SK-N-SH (cell line): ENCODE measurements at regions not wholly inside any gene's neighbourhood (a gene's known extent, or its start where the extent isn't known, plus 50 kb on each side); places are given as distances from the start of the nearest gene placed in this dataset.

Experiments
- CTCF ChIA-PET: fragments of 300-600, 350-600 bp; formaldehyde crosslinking; extraction: SDS; loops from one replicate; lab custom pipeline; 2021; lab: Yijun Ruan, JAX
- POLR2A ChIA-PET: fragments of 350-600 bp; sonication (Branson Sonifier 250); formaldehyde crosslinking; extraction: SDS; loops from one replicate; lab custom pipeline; 2020; ENCODE audit warnings: antibody characterized with exemption, inconsistent platforms; lab: Yijun Ruan, JAX
- DNase-seq: peaks from one replicate; pipeline ENCODE4 v3.0.0; 2012
- H2AFZ ChIP-seq: fragments of 200-600 bp; sonication (generic); 2 replicates; pipeline ENCODE4 v1.8.1; 2016; ENCODE audit warnings: antibody characterized with exemption, mild to moderate bottlenecking, low read depth
- H3F3A ChIP-seq: fragments of 200-600 bp; sonication (generic); replicated peaks from 2 replicates; pipeline ENCODE3; 2016; ENCODE audit warnings: antibody characterized with exemption, mild to moderate bottlenecking; ENCODE audit not compliant: insufficient read depth
- H3K27ac ChIP-seq, 2 experiments: fragments of 200-500 bp in 1 of 2; fragments of 200-600 bp in 1 of 2; sonication (Bioruptor generic) in 1 of 2; sonication (generic), shearing (Covaris generic) in 1 of 2; 2 replicates each; pipeline versions ENCODE4 v1.5.1 to v1.6.1; 2014 to 2016; ENCODE audit warnings: low read depth in 2 of 2, inconsistent platforms in 1 of 2, low read length in 1 of 2, mild to moderate bottlenecking in 1 of 2, mixed read lengths in 1 of 2
- H3K27me3 ChIP-seq: fragments of 200-600 bp; sonication (generic), shearing (Covaris generic); 2 replicates; pipeline ENCODE4 v1.6.1; 2016; ENCODE audit warnings: mixed run types; ENCODE audit not compliant: insufficient read depth
- H3K36me3 ChIP-seq, 2 experiments: fragments of 200-500 bp in 1 of 2; fragments of 200-600 bp in 1 of 2; sonication (Bioruptor generic) in 1 of 2; sonication (generic) in 1 of 2; replicated peaks in 1 of 2; 2 replicates each; pipeline versions ENCODE3 to v1.5.1; 2014 to 2016; ENCODE audit warnings: low read length in 1 of 2, mild to moderate bottlenecking in 1 of 2; ENCODE audit not compliant: insufficient read depth in 2 of 2, control insufficient read depth in 1 of 2
- H3K4me1 ChIP-seq, 2 experiments: fragments of 200-500 bp in 1 of 2; fragments of 200-600 bp in 1 of 2; sonication (Bioruptor generic) in 1 of 2; sonication (generic), shearing (Covaris generic) in 1 of 2; 2 replicates each; pipeline versions ENCODE4 v1.5.1 to v1.6.1; 2014 to 2016; ENCODE audit warnings: low read depth in 1 of 2, low read length in 1 of 2, mixed run types in 1 of 2; ENCODE audit not compliant: insufficient read depth in 2 of 2, control insufficient read depth in 1 of 2
- H3K4me2 ChIP-seq: fragments of 200-600 bp; sonication (generic), shearing (Covaris generic); 2 replicates; pipeline ENCODE4 v1.6.1; 2017; ENCODE audit warnings: mixed run types
- H3K4me3 ChIP-seq, 2 experiments: fragments of 200-500 bp in 1 of 2; fragments of 200-600 bp in 1 of 2; sonication (Bioruptor generic) in 1 of 2; sonication (generic), shearing (Covaris generic) in 1 of 2; 2 replicates each; pipeline versions ENCODE4 v1.5.1 to v1.8.1; 2014 to 2016; ENCODE audit warnings: low read depth in 2 of 2, inconsistent platforms in 1 of 2, low read length in 1 of 2, mild to moderate bottlenecking in 1 of 2, mixed read lengths in 1 of 2, moderate library complexity in 1 of 2
- H3K79me2 ChIP-seq: fragments of 200-600 bp; sonication (generic); 2 replicates; pipeline ENCODE4 v1.8.1; 2017; ENCODE audit warnings: mild to moderate bottlenecking; ENCODE audit not compliant: insufficient read depth
- H3K9ac ChIP-seq: fragments of 200-600 bp; sonication (generic); 2 replicates; pipeline ENCODE4 v1.6.1; 2017; ENCODE audit warnings: mixed run types
- H3K9me2 ChIP-seq: fragments of 200-600 bp; sonication (generic); 2 replicates; pipeline ENCODE4 v1.6.1; 2017; ENCODE audit warnings: mixed run types
- H3K9me3 ChIP-seq: fragments of 200-600 bp; sonication (generic); 2 replicates; pipeline ENCODE4 v1.6.1; 2017; ENCODE audit warnings: mixed run types, mild to moderate bottlenecking, moderate library complexity
- H4K20me1 ChIP-seq: fragments of 200-600 bp; sonication (generic); 2 replicates; pipeline ENCODE4 v1.6.1; 2017; ENCODE audit warnings: mild to moderate bottlenecking, mixed run types; ENCODE audit not compliant: insufficient read depth
- ELF1 ChIP-seq: IDR thresholded peaks from 2 replicates; pipeline ENCODE4 v1.4.0; 2012
- EP300 ChIP-seq, 2 experiments: IDR thresholded peaks; 2 replicates each; pipeline versions ENCODE4 v1.4.0 to v1.6.1; 2012; ENCODE audit warnings: borderline replicate concordance in 1 of 2, low read depth in 1 of 2, low read length in 1 of 2
- FOSL2 ChIP-seq: IDR thresholded peaks from 2 replicates; pipeline ENCODE4 v1.4.0; 2012; ENCODE audit warnings: low read depth, mild to moderate bottlenecking, moderate library complexity, borderline replicate concordance
- FOXM1 ChIP-seq: IDR thresholded peaks from 2 replicates; pipeline ENCODE4 v1.4.0; 2012; ENCODE audit warnings: low read depth, mild to moderate bottlenecking
- GATA2 ChIP-seq: sonication (generic); formaldehyde crosslinking; IDR thresholded peaks from 2 replicates; pipeline ENCODE4 v1.5.0; 2020; ENCODE audit warnings: mild to moderate bottlenecking, missing genetic modification reagents
- JUND ChIP-seq: IDR thresholded peaks from 2 replicates; pipeline ENCODE4 v1.4.0; 2012
- MEF2A ChIP-seq: IDR thresholded peaks from 2 replicates; pipeline ENCODE4 v1.4.0; 2012; ENCODE audit warnings: low read depth, borderline replicate concordance
- NFIC ChIP-seq: IDR thresholded peaks from 2 replicates; pipeline ENCODE4 v1.4.0; 2012; ENCODE audit warnings: borderline replicate concordance
- NRF1 ChIP-seq: IDR thresholded peaks from 2 replicates; pipeline ENCODE4 v1.6.1; 2012; ENCODE audit warnings: low read depth, mild to moderate bottlenecking, low read length
- POLR2AphosphoS5 ChIP-seq: IDR thresholded peaks from 2 replicates; pipeline ENCODE4 v1.6.1; 2012; ENCODE audit warnings: low read depth, low read length
- RAD21 ChIP-seq: IDR thresholded peaks from 2 replicates; pipeline ENCODE4 v1.6.1; 2012; ENCODE audit warnings: mild to moderate bottlenecking, low read length
- RFX5 ChIP-seq: IDR thresholded peaks from 2 replicates; pipeline ENCODE4 v1.6.1; 2012; ENCODE audit warnings: mild to moderate bottlenecking, improper control_type of control experiment, low read length
- RXRA ChIP-seq: IDR thresholded peaks from 2 replicates; pipeline ENCODE4 v1.4.0; 2012; ENCODE audit warnings: low read depth, mild to moderate bottlenecking, borderline replicate concordance
- TAF1 ChIP-seq: IDR thresholded peaks from 2 replicates; pipeline ENCODE4 v1.6.1; 2012; ENCODE audit warnings: low read depth, mild to moderate bottlenecking, low read length, moderate library complexity, borderline replicate concordance
- TCF12 ChIP-seq: IDR thresholded peaks from 2 replicates; pipeline ENCODE4 v1.4.0; 2012
- TEAD4 ChIP-seq: IDR thresholded peaks from 2 replicates; pipeline ENCODE4 v1.4.0; 2012; ENCODE audit warnings: mild to moderate bottlenecking, borderline replicate concordance; ENCODE audit not compliant: insufficient read depth
- WGBS: methylation state at CpG from one replicate; pipeline ENCODE4 v1.1.6; 2017; ENCODE audit warnings: low lambda C conversion rate; 5-methylcytosine and 5-hydroxymethylcytosine counted together
- TF ChIP-seq, protein P1 (sequence below): IDR thresholded peaks from 2 replicates; pipeline ENCODE4 v1.4.0; 2012; ENCODE audit warnings: low read depth
- TF ChIP-seq, protein P2 (sequence below): IDR thresholded peaks from 2 replicates; pipeline ENCODE4; 2012
- TF ChIP-seq, protein P3 (sequence below): IDR thresholded peaks from 2 replicates; pipeline ENCODE4 v1.4.0; 2012; ENCODE audit warnings: low read depth, borderline replicate concordance

- Histone ChIP-seq H3K36me3 (no peaks in the 10 kb centered on the region), H3K9ac (no peak overlapping the region), H3K27ac (no peak overlapping the region), H3K9me3 (no peaks in the 10 kb centered on the region), H3F3A (peaks cover 25% of the 10 kb centered on the region), H3K4me2 (no peak overlapping the region), H3K79me2 (no peaks in the 10 kb centered on the region), H3K4me1 (peaks cover 0 to 28% of the 10 kb centered on the region in 2 experiments; a peak in 3 of 4 replicates), H3K27me3 (no peaks in the 10 kb centered on the region), H3K4me3 (no peak overlapping the region), H4K20me1 (no peaks in the 10 kb centered on the region), H3K9me2 (no peaks in the 10 kb centered on the region), H2AFZ (no peak overlapping the region)
- WGBS: 86% methylated on average over 2 of the region's 2 CpGs
- no peak for DNase-seq
- ChIA-PET CTCF (no interaction called here), POLR2A (no interaction called here)
- TF ChIP-seq RFX5 (no peak), MEF2A (no peak)
Measured at GRCh38 chr15:36365963-36366362, 213.5 kb upstream of the CDIN1 start.

GRCh38 chr15:36370051-36370730, 209.2 kb upstream of the CDIN1 start:
- 35% methylated on average over 3 of the region's 3 CpGs for WGBS
- ChIA-PET CTCF (no interaction called here), POLR2A (no interaction called here)
- no peaks in the 10 kb centered on the region for H3K79me2 ChIP-seq
- peaks cover 0 to 16% of the 10 kb centered on the region in 2 experiments; a peak in 2 of 4 replicates for H3K4me1 ChIP-seq
- H3K27me3 ChIP-seq: no peaks in the 10 kb centered on the region
- peaks cover 28% of the 10 kb centered on the region for H3F3A ChIP-seq
- peak overlapping the region in 1 of 2 experiments; percentile 83; a peak in 3 of 4 replicates for H3K27ac ChIP-seq
- H2AFZ ChIP-seq: no peak overlapping the region
- no peaks in the 10 kb centered on the region for H3K9me2 ChIP-seq
- H3K9me3 ChIP-seq: no peaks in the 10 kb centered on the region
- DNase-seq: no peak
- no peaks in the 10 kb centered on the region for H4K20me1 ChIP-seq
- no peak overlapping the region for H3K9ac ChIP-seq
- H3K4me2 ChIP-seq: 0 out of 2 replicates have a peak overlapping the region, but pooled peaks have one; percentile 3
- no peaks in the 10 kb centered on the region for H3K36me3 ChIP-seq
- H3K4me3 ChIP-seq: no peak overlapping the region
- no peak for TF ChIP-seq GATA2 (CRISPR knock-in tag)

- Histone ChIP-seq H3K9me3 (no peaks in the 10 kb centered on the region), H3K27ac (peak overlapping the region in 1 of 2 experiments; percentile 83; a peak in 3 of 4 replicates), H3K36me3 (no peaks in the 10 kb centered on the region), H3K79me2 (no peaks in the 10 kb centered on the region), H3F3A (peaks cover 28% of the 10 kb centered on the region), H3K4me3 (no peak overlapping the region), H4K20me1 (no peaks in the 10 kb centered on the region), H3K27me3 (no peaks in the 10 kb centered on the region), H3K9ac (no peak overlapping the region; the same call in 1 of the 2 replicates), H3K4me2 (0 out of 2 replicates have a peak overlapping the region, but pooled peaks have one; percentile 3), H3K4me1 (peaks cover 0 to 16% of the 10 kb centered on the region in 2 experiments; a peak in 2 of 4 replicates), H2AFZ (no peak overlapping the region), H3K9me2 (no peaks in the 10 kb centered on the region)
- no peak for DNase-seq
- ChIA-PET POLR2A (no interaction called here), CTCF (no interaction called here)
- TF ChIP-seq FOXM1 (peak; percentile 85), GATA2 (CRISPR knock-in tag) (no peak), TAF1 (no peak), MEF2A (peak; percentile 77), ELF1 (peak; percentile 22; the same call in 1 of the 2 replicates), FOSL2 (peak; percentile 90), NFIC (peak; percentile 75), RFX5 (no peak), RXRA (peak; percentile 88), POLR2AphosphoS5 (peak; percentile 62; the same call in 1 of the 2 replicates), JUND (peak; percentile 96), TEAD4 (peak; percentile 96), TCF12 (peak; percentile 93), RAD21 (no peak), EP300 (IDR thresholded peaks at IDR 0.05; ENCODE audit: borderline replicate concordance in 1 of 2, low read depth in 1 of 2, low read length in 1 of 2) (peak; percentile 29 to 96; a peak in 3 of 4 replicates), NRF1 (no peak)
- TF ChIP-seq, protein P1, sequence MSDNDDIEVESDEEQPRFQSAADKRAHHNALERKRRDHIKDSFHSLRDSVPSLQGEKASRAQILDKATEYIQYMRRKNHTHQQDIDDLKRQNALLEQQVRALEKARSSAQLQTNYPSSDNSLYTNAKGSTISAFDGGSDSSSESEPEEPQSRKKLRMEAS: 0 out of 2 replicates have a peak, but pooled peaks have one; percentile 37
- TF ChIP-seq, protein P2, sequence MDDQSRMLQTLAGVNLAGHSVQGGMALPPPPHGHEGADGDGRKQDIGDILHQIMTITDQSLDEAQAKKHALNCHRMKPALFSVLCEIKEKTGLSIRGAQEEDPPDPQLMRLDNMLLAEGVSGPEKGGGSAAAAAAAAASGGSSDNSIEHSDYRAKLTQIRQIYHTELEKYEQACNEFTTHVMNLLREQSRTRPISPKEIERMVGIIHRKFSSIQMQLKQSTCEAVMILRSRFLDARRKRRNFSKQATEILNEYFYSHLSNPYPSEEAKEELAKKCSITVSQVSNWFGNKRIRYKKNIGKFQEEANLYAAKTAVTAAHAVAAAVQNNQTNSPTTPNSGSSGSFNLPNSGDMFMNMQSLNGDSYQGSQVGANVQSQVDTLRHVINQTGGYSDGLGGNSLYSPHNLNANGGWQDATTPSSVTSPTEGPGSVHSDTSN: peak; percentile 88
- TF ChIP-seq, protein P3, sequence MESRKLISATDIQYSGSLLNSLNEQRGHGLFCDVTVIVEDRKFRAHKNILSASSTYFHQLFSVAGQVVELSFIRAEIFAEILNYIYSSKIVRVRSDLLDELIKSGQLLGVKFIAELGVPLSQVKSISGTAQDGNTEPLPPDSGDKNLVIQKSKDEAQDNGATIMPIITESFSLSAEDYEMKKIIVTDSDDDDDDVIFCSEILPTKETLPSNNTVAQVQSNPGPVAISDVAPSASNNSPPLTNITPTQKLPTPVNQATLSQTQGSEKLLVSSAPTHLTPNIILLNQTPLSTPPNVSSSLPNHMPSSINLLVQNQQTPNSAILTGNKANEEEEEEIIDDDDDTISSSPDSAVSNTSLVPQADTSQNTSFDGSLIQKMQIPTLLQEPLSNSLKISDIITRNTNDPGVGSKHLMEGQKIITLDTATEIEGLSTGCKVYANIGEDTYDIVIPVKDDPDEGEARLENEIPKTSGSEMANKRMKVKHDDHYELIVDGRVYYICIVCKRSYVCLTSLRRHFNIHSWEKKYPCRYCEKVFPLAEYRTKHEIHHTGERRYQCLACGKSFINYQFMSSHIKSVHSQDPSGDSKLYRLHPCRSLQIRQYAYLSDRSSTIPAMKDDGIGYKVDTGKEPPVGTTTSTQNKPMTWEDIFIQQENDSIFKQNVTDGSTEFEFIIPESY: no peak
Measured at GRCh38 chr15:36370731-36371112, 208.7 kb upstream of the CDIN1 start.
